Endodermal cell (in vitro differentiated cells): ENCODE measurements at regions not wholly inside any gene's neighbourhood (a gene's known extent, or its start where the extent isn't known, plus 50 kb on each side); places are given as distances from the start of the nearest gene placed in this dataset.

ENCODE experiments used
- DNase-seq: peaks from one replicate; pipeline ENCODE4 v3.0.0-alpha.2; 2017
- H3K27ac ChIP-seq: 2 replicates; pipeline ENCODE4 v1.5.1; 2013; ENCODE audit warnings: mild to moderate bottlenecking, low read depth, low read length, moderate library complexity
- H3K27me3 ChIP-seq: 2 replicates; pipeline ENCODE4 v1.6.1; 2013; ENCODE audit warnings: mild to moderate bottlenecking, low read length, moderate library complexity; ENCODE audit not compliant: insufficient read depth, control insufficient read depth, poor library complexity, severe bottlenecking
- H3K36me3 ChIP-seq: 2 replicates; pipeline ENCODE4 v1.7.0; 2013; ENCODE audit warnings: mild to moderate bottlenecking, low read length, moderate library complexity; ENCODE audit not compliant: control insufficient read depth, insufficient read depth
- H3K4me1 ChIP-seq: one replicate; pipeline ENCODE4 v1.7.0; 2013; ENCODE audit warnings: low read length; ENCODE audit not compliant: control insufficient read depth, insufficient read depth
- H3K4me3 ChIP-seq: 2 replicates; pipeline ENCODE4 v1.5.1; 2013; ENCODE audit warnings: mild to moderate bottlenecking, low read length, moderate library complexity
- H3K9ac ChIP-seq: 2 replicates; pipeline ENCODE4 v1.6.1; 2013; ENCODE audit warnings: mild to moderate bottlenecking, low read length, moderate library complexity; ENCODE audit not compliant: poor library complexity, severe bottlenecking; ENCODE audit errors: extremely low read depth
- H3K9me3 ChIP-seq: 2 replicates; pipeline ENCODE4 v1.6.1; 2013; ENCODE audit warnings: mild to moderate bottlenecking, low read length, moderate library complexity; ENCODE audit not compliant: control insufficient read depth
- H3K27ac Mint-ChIP-seq: 2 replicates; pipeline ENCODE4 v1.8.0; 2020; ENCODE audit warnings: mixed read lengths
- H3K27me3 Mint-ChIP-seq: 2 replicates; pipeline ENCODE4 v1.8.0; 2021; ENCODE audit warnings: mild to moderate bottlenecking, mixed read lengths; ENCODE audit not compliant: insufficient read depth
- H3K36me3 Mint-ChIP-seq: 2 replicates; pipeline ENCODE4 v1.8.0; 2020; ENCODE audit warnings: low read depth, mixed read lengths
- H3K4me1 Mint-ChIP-seq: 2 replicates; pipeline ENCODE4 v1.8.0; 2020; ENCODE audit warnings: mixed read lengths
- H3K4me3 Mint-ChIP-seq: 2 replicates; pipeline ENCODE4 v1.8.0; 2020; ENCODE audit warnings: mild to moderate bottlenecking, moderate library complexity, mixed read lengths
- H3K9me3 Mint-ChIP-seq: 2 replicates; pipeline ENCODE4 v1.8.0; 2020; ENCODE audit warnings: mild to moderate bottlenecking, mixed read lengths
- WGBS, 2 experiments: methylation state at CpG; one replicate each; pipeline versions ENCODE4 v1.1.5 to v1.1.7; 2013; ENCODE audit warnings: missing lambda C conversion rate in 2 of 2, mixed read lengths in 1 of 2; ENCODE audit not compliant: insufficient coverage in 1 of 2, insufficient read length in 1 of 2; 5-methylcytosine and 5-hydroxymethylcytosine counted together
- TF ChIP-seq, protein P1 (sequence below): fragments of 200-600 bp; sonication (generic); conservative IDR thresholded peaks from 2 replicates; pipeline ENCODE4 v1.5.0; 2021; ENCODE audit warnings: antibody characterized with exemption, mild to moderate bottlenecking

DNA sequence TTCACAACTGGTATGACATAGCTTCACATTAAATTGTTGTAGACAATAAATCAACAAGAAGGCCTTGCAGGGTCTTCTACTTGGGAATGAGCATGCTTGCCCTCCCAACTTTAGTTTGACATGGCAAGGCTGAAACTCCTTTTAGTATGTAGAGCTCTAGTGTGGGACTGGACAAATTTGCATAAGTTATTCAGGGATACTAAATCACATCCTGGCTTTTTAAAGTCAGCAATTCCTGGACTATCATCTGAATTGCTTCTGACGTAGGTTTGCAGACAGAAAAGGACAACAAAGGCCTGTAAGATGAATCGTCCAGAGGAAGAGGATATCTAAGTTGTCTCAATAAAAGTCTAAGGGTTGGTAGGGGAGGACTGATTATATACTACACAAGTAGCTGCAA lies 123.0 kb upstream of the MAGEB16 start:
- peaks cover 6% of the 10 kb centered on the region for H3K9me3 ChIP-seq
- Mint-ChIP-seq H3K27ac (no peak overlapping the region), H3K27me3 (no peaks in the 10 kb centered on the region), H3K4me1 (no peaks in the 10 kb centered on the region), H3K9me3 (peaks cover 55% of the 10 kb centered on the region), H3K4me3 (no peak overlapping the region), H3K36me3 (no peaks in the 10 kb centered on the region)
- no peaks in the 10 kb centered on the region for H3K36me3 ChIP-seq
- no peaks in the 10 kb centered on the region for H3K4me1 ChIP-seq
- TF ChIP-seq, protein P1, sequence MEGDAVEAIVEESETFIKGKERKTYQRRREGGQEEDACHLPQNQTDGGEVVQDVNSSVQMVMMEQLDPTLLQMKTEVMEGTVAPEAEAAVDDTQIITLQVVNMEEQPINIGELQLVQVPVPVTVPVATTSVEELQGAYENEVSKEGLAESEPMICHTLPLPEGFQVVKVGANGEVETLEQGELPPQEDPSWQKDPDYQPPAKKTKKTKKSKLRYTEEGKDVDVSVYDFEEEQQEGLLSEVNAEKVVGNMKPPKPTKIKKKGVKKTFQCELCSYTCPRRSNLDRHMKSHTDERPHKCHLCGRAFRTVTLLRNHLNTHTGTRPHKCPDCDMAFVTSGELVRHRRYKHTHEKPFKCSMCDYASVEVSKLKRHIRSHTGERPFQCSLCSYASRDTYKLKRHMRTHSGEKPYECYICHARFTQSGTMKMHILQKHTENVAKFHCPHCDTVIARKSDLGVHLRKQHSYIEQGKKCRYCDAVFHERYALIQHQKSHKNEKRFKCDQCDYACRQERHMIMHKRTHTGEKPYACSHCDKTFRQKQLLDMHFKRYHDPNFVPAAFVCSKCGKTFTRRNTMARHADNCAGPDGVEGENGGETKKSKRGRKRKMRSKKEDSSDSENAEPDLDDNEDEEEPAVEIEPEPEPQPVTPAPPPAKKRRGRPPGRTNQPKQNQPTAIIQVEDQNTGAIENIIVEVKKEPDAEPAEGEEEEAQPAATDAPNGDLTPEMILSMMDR, result no peak
- DNase-seq, result no peak
- H3K9ac ChIP-seq, result no peak overlapping the region
- H3K4me3 ChIP-seq, result no peak overlapping the region
- no peak overlapping the region for H3K27ac ChIP-seq
- WGBS, 2 experiments, result 95% methylated on average over 1 of the region's 2 CpGs; no CpG with 5 or more reads in 1 of the 2 experiments
- H3K27me3 ChIP-seq, result no peaks in the 10 kb centered on the region

DNA sequence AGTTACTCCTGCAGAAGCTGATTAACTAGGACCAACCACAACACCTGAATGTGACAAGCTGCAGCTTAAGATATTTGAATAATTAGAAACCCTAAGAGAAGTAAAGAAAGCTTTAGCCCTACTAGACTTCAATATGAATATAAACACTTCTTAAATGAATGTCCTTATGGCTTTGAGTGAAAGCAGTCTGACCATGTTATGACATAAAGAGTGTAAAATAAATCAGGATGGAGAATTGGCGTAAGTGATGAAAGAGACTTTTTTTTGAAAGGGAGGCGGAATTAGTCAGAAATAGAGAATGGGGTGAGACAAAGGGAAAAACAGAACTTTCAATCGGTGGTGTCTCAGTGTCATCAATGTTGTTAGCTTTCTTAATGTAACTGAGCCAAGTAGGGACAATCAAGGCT lies 117.2 kb upstream of the MAGEB16 start:
- Histone ChIP-seq H3K4me3 (no peak overlapping the region), H3K9ac (no peak overlapping the region), H3K36me3 (no peaks in the 10 kb centered on the region), H3K27ac (no peak overlapping the region), H3K9me3 (no peaks in the 10 kb centered on the region), H3K4me1 (no peaks in the 10 kb centered on the region), H3K27me3 (no peaks in the 10 kb centered on the region)
- Mint-ChIP-seq H3K9me3 (peaks cover 47% of the 10 kb centered on the region), H3K4me3 (no peak overlapping the region), H3K36me3 (no peaks in the 10 kb centered on the region), H3K27ac (no peak overlapping the region), H3K27me3 (no peaks in the 10 kb centered on the region), H3K4me1 (no peaks in the 10 kb centered on the region)
- 98 to 100% methylated on average over 2 to 3 of the region's 3 CpGs for WGBS, 2 experiments
- DNase-seq, result no peak
- TF ChIP-seq, protein P1, result no peak

DNA sequence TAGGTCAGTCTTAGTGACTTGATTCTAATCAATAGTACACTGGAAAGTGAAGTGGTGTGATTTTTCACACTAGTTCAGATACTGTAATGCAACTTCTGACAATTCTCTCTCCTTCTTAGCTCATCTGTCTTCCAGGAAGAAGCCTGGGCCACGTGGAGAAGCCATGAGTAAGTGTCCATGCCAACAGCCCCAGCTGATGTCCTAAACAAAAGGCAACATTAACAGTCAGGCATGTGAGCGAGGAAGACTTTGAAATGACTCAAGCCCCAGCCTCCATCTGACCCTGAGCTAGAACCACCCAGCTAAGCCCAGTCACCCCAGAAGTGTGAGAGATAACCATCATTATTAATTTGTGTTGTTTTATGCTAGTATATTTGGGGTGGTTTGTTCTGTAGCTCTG lies 115.7 kb upstream of the MAGEB16 start:
- no peak overlapping the region for H3K27ac ChIP-seq
- no peaks in the 10 kb centered on the region for H3K27me3 ChIP-seq
- DNase-seq, result no peak
- H3K9ac ChIP-seq, result no peak overlapping the region
- H3K36me3 Mint-ChIP-seq, result no peaks in the 10 kb centered on the region
- no peaks in the 10 kb centered on the region for H3K27me3 Mint-ChIP-seq
- H3K9me3 ChIP-seq, result no peaks in the 10 kb centered on the region
- H3K9me3 Mint-ChIP-seq, result peaks cover 48% of the 10 kb centered on the region
- no peaks in the 10 kb centered on the region for H3K36me3 ChIP-seq
- no peaks in the 10 kb centered on the region for H3K4me1 ChIP-seq
- no peak overlapping the region for H3K27ac Mint-ChIP-seq
- H3K4me3 ChIP-seq, result no peak overlapping the region
- TF ChIP-seq, protein P1, result no peak
- no peaks in the 10 kb centered on the region for H3K4me1 Mint-ChIP-seq
- H3K4me3 Mint-ChIP-seq, result no peak overlapping the region
- 64% methylated on average over 2 of the region's 2 CpGs; no CpG with 5 or more reads in 1 of the 2 experiments for WGBS, 2 experiments
